Endodermal cell (in vitro differentiated cells): ENCODE measurements at regions not wholly inside any gene's neighbourhood (a gene's known extent, or its start where the extent isn't known, plus 50 kb on each side); places are given as distances from the start of the nearest gene placed in this dataset.

Experiments used
- DNase-seq: peaks from one replicate; pipeline ENCODE4 v3.0.0-alpha.2; 2017
- H3K27ac ChIP-seq: 2 replicates; pipeline ENCODE4 v1.5.1; 2013; ENCODE audit warnings: mild to moderate bottlenecking, low read depth, low read length, moderate library complexity
- H3K27me3 ChIP-seq: 2 replicates; pipeline ENCODE4 v1.6.1; 2013; ENCODE audit warnings: mild to moderate bottlenecking, low read length, moderate library complexity; ENCODE audit not compliant: insufficient read depth, control insufficient read depth, poor library complexity, severe bottlenecking
- H3K36me3 ChIP-seq: 2 replicates; pipeline ENCODE4 v1.7.0; 2013; ENCODE audit warnings: mild to moderate bottlenecking, low read length, moderate library complexity; ENCODE audit not compliant: control insufficient read depth, insufficient read depth
- H3K4me1 ChIP-seq: one replicate; pipeline ENCODE4 v1.7.0; 2013; ENCODE audit warnings: low read length; ENCODE audit not compliant: control insufficient read depth, insufficient read depth
- H3K4me3 ChIP-seq: 2 replicates; pipeline ENCODE4 v1.5.1; 2013; ENCODE audit warnings: mild to moderate bottlenecking, low read length, moderate library complexity
- H3K9ac ChIP-seq: 2 replicates; pipeline ENCODE4 v1.6.1; 2013; ENCODE audit warnings: mild to moderate bottlenecking, low read length, moderate library complexity; ENCODE audit not compliant: poor library complexity, severe bottlenecking; ENCODE audit errors: extremely low read depth
- H3K9me3 ChIP-seq: 2 replicates; pipeline ENCODE4 v1.6.1; 2013; ENCODE audit warnings: mild to moderate bottlenecking, low read length, moderate library complexity; ENCODE audit not compliant: control insufficient read depth
- H3K27ac Mint-ChIP-seq: 2 replicates; pipeline ENCODE4 v1.8.0; 2020; ENCODE audit warnings: mixed read lengths
- H3K27me3 Mint-ChIP-seq: 2 replicates; pipeline ENCODE4 v1.8.0; 2021; ENCODE audit warnings: mild to moderate bottlenecking, mixed read lengths; ENCODE audit not compliant: insufficient read depth
- H3K36me3 Mint-ChIP-seq: 2 replicates; pipeline ENCODE4 v1.8.0; 2020; ENCODE audit warnings: low read depth, mixed read lengths
- H3K4me1 Mint-ChIP-seq: 2 replicates; pipeline ENCODE4 v1.8.0; 2020; ENCODE audit warnings: mixed read lengths
- H3K4me3 Mint-ChIP-seq: 2 replicates; pipeline ENCODE4 v1.8.0; 2020; ENCODE audit warnings: mild to moderate bottlenecking, moderate library complexity, mixed read lengths
- H3K9me3 Mint-ChIP-seq: 2 replicates; pipeline ENCODE4 v1.8.0; 2020; ENCODE audit warnings: mild to moderate bottlenecking, mixed read lengths
- WGBS, 2 experiments: methylation state at CpG; one replicate each; pipeline versions ENCODE4 v1.1.5 to v1.1.7; 2013; ENCODE audit warnings: missing lambda C conversion rate in 2 of 2, mixed read lengths in 1 of 2; ENCODE audit not compliant: insufficient coverage in 1 of 2, insufficient read length in 1 of 2; 5-methylcytosine and 5-hydroxymethylcytosine counted together
- TF ChIP-seq, protein P1 (sequence below): fragments of 200-600 bp; sonication (generic); conservative IDR thresholded peaks from 2 replicates; pipeline ENCODE4 v1.5.0; 2021; ENCODE audit warnings: antibody characterized with exemption, mild to moderate bottlenecking

DNA sequence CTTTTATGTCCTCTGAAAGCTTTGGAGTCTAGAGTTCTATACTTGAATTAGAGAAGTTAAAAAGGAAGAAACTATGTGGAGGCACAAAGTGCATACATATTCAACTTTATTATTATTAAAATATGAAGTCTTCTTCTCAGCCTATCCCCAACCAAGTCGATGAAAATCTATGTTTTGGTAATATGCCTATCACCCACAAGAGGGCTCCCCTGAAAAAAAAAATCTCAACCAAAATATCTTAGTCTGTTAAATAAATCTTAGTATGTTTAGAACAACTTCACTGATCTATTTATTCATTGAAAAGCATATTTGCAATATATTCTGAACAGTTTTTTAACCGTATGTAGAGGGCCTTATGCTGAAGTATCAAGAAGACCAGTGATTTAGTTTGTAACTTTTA lies 804.5 kb downstream of the TDRD15 start:
- TF ChIP-seq, protein P1, sequence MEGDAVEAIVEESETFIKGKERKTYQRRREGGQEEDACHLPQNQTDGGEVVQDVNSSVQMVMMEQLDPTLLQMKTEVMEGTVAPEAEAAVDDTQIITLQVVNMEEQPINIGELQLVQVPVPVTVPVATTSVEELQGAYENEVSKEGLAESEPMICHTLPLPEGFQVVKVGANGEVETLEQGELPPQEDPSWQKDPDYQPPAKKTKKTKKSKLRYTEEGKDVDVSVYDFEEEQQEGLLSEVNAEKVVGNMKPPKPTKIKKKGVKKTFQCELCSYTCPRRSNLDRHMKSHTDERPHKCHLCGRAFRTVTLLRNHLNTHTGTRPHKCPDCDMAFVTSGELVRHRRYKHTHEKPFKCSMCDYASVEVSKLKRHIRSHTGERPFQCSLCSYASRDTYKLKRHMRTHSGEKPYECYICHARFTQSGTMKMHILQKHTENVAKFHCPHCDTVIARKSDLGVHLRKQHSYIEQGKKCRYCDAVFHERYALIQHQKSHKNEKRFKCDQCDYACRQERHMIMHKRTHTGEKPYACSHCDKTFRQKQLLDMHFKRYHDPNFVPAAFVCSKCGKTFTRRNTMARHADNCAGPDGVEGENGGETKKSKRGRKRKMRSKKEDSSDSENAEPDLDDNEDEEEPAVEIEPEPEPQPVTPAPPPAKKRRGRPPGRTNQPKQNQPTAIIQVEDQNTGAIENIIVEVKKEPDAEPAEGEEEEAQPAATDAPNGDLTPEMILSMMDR, result peak; percentile 70
- Mint-ChIP-seq H3K36me3 (no peaks in the 10 kb centered on the region), H3K9me3 (peaks cover 15% of the 10 kb centered on the region), H3K4me3 (no peak overlapping the region), H3K27ac (no peak overlapping the region), H3K27me3 (no peaks in the 10 kb centered on the region), H3K4me1 (peaks cover 3% of the 10 kb centered on the region)
- H3K9me3 ChIP-seq, result peaks cover 33% of the 10 kb centered on the region
- no peaks in the 10 kb centered on the region for H3K27me3 ChIP-seq
- WGBS, 2 experiments, result 91% methylated on average over 1 of the region's 2 CpGs; no CpG with 5 or more reads in 1 of the 2 experiments
- no peak overlapping the region for H3K27ac ChIP-seq
- no peaks in the 10 kb centered on the region for H3K4me1 ChIP-seq
- no peak for DNase-seq
- H3K9ac ChIP-seq, result no peak overlapping the region
- no peak overlapping the region for H3K4me3 ChIP-seq
- no peaks in the 10 kb centered on the region for H3K36me3 ChIP-seq

DNA sequence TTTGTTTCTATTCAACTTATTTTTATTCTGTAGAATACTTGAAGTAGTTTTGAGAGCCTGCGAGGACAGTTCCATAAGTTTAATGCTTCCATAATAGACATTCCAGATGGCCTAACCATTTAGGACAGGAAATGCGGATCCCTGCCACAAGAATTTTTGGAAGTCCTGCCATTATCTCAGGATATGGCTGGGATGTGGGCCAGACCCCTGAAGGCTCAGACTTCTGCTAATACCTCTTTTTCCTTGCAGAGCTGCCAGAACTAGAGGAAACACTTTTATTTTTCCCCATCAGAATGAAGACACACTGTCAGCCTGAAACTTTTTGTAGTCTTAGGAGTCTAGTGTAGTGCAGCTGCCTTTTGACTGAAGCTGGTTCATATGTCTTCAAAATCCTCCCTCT lies 806.5 kb downstream of the TDRD15 start:
- Mint-ChIP-seq H3K27me3 (no peaks in the 10 kb centered on the region), H3K4me3 (no peak overlapping the region), H3K27ac (no peak overlapping the region), H3K4me1 (peaks cover 3% of the 10 kb centered on the region), H3K36me3 (no peaks in the 10 kb centered on the region), H3K9me3 (peaks cover 11% of the 10 kb centered on the region)
- Histone ChIP-seq H3K9ac (no peak overlapping the region), H3K36me3 (no peaks in the 10 kb centered on the region), H3K9me3 (peaks cover 18% of the 10 kb centered on the region), H3K4me1 (no peaks in the 10 kb centered on the region), H3K27ac (no peak overlapping the region), H3K4me3 (no peak overlapping the region), H3K27me3 (no peaks in the 10 kb centered on the region)
- DNase-seq, result no peak
- WGBS, 2 experiments, result 98 to 100% methylated on average over 1 to 2 of the region's 2 CpGs
- TF ChIP-seq, protein P1, result no peak

DNA sequence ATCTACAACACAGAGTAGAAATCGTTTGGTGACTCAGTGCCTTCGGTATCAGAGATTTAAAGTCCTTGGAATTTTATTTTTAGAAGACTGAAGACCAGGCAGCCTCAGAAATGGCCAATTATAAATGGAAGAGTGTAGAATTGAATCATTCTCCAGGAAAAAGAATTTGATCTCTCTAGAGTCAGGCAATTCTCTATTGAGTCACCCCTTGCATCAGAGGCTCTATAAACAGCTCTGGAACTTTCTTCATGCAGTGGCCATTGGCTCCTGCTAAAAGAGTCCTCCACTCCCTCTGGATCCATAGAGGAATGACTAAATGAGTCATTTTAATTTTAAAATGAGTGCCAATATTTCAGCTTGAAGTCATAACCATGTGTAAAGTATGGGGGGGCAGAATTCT lies 816.2 kb downstream of the TDRD15 start:
- WGBS, 2 experiments, result 100% methylated on average over 1 to 2 of the region's 2 CpGs
- H3K4me1 Mint-ChIP-seq, result no peaks in the 10 kb centered on the region
- H3K9ac ChIP-seq, result no peak overlapping the region

More for the DNA sequence above, 816.2 kb downstream of the TDRD15 start:
- Histone ChIP-seq H3K9me3 (no peaks in the 10 kb centered on the region), H3K4me1 (no peaks in the 10 kb centered on the region), H3K36me3 (no peaks in the 10 kb centered on the region), H3K27ac (no peak overlapping the region), H3K27me3 (no peaks in the 10 kb centered on the region), H3K4me3 (no peak overlapping the region)
- H3K36me3 Mint-ChIP-seq, result no peaks in the 10 kb centered on the region
- H3K9me3 Mint-ChIP-seq, result no peaks in the 10 kb centered on the region
- DNase-seq, result no peak
- TF ChIP-seq, protein P1, result no peak
- no peak overlapping the region for H3K27ac Mint-ChIP-seq
- H3K27me3 Mint-ChIP-seq, result no peaks in the 10 kb centered on the region
- H3K4me3 Mint-ChIP-seq, result no peak overlapping the region
